Tibial nerve (tissue), 4 donors: ENCODE measurements at regions not wholly inside any gene's neighbourhood (a gene's known extent, or its start where the extent isn't known, plus 50 kb on each side); places are given as distances from the start of the nearest gene placed in this dataset.

Experiments
- CTCF ChIP-seq, 5 experiments: fragments of 200-600 bp in 3 of 5; fragments of 450-650 bp in 2 of 5; sonication (generic) in 3 of 5; IDR thresholded peaks; one replicate each; pipeline ENCODE4 v1.5.1; 2016 to 2019; ENCODE audit warnings: antibody characterized with exemption in 5 of 5, mild to moderate bottlenecking in 3 of 5, moderate library complexity in 2 of 5
- EP300 ChIP-seq, 2 donors: sonication (generic); formaldehyde crosslinking; IDR thresholded peaks; one replicate each; pipeline ENCODE4 v1.6.1; 2017; ENCODE audit warnings: antibody characterized with exemption in 2 of 2, mild to moderate bottlenecking in 1 of 2
- POLR2A ChIP-seq, 2 donors: fragments of 450-650 bp; IDR thresholded peaks; one replicate each; pipeline ENCODE4 v1.6.1; 2017; ENCODE audit warnings: antibody characterized with exemption in 2 of 2, mild to moderate bottlenecking in 2 of 2, moderate library complexity in 2 of 2

GRCh38 chr1:219317762-219318353 lies 144.2 kb downstream of the LYPLAL1 start:
- TF ChIP-seq EP300 (IDR thresholded peaks at IDR 0.05) (no peak), CTCF (IDR thresholded peaks at IDR 0.05) (no peak), POLR2A (IDR thresholded peaks at IDR 0.05) (no peak)
